ENCODE measurements at regions not wholly inside any gene's neighbourhood (a gene's known extent, or its start where the extent isn't known, plus 50 kb on each side); places are given as distances from the start of the nearest gene placed in this dataset.

DNA sequence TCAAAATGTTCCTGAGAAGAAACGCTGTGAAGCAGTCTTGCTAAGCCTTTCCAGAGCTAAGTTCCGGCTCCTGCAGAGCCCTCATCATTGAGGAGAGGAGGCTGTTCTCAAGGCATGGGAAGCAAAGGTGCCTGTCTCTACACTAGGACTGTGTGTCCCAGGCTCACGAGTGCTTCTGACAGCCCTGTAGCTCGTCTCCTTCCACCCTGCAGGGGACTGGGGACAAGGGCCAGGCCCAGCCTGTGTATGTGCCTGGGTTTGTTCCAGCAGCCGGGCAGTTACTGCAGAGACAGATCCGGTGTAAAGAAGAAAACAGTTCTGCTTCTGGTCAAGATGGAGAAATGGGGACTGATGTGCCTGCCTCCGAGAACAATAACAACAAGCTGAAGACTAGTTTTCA, 156.0 kb downstream of the ENGASE start:
- Histone ChIP-seq H4K20me1 (replicated peaks; ENCODE audit: control insufficient read depth, extremely low read depth, insufficient read depth, low read length) (no peaks in the 10 kb centered on the region), H3K4me1 (ENCODE audit: control insufficient read depth, extremely low read depth, insufficient read depth, low read length) (no peaks in the 10 kb centered on the region), H3K9ac (replicated peaks; ENCODE audit: extremely low read depth, insufficient read depth, low read length) (no peak overlapping the region), H3K27ac (ENCODE audit: insufficient read depth, low read depth, low read length) (no peak overlapping the region), H3K36me3 (ENCODE audit: control insufficient read depth in 2 of 2, extremely low read depth in 1 of 2, insufficient read depth in 2 of 2, low read length in 2 of 2) (no peaks in the 10 kb centered on the region), H3K9me1 (replicated peaks; ENCODE audit: control insufficient read depth, extremely low read depth, insufficient read depth, low read length) (no peaks in the 10 kb centered on the region), H3K9me3 (replicated peaks; ENCODE audit: control insufficient read depth, insufficient read depth, low read length) (no peaks in the 10 kb centered on the region), H3K27me3 (ENCODE audit: control insufficient read depth in 2 of 2, insufficient read depth in 2 of 2, low read length in 2 of 2) (no peaks in the 10 kb centered on the region), H3K4me2 (ENCODE audit: insufficient read depth, low read length) (no peak overlapping the region), H3K4me3 (replicated peaks in 1 of 3; ENCODE audit: insufficient read depth in 1 of 3, low read depth in 1 of 3, low read length in 3 of 3) (no peak overlapping the region), H3K79me2 (ENCODE audit: control insufficient read depth, insufficient read depth, low read length) (no peaks in the 10 kb centered on the region), H2AFZ (ENCODE audit: low read depth, low read length) (no peak overlapping the region)
- no peak for DNase-seq (ENCODE audit: low read depth, low spot score)
- intact Hi-C loops (cut with micrococcal nuclease) (no loop called here), dilution Hi-C loops (cut with MboI; ENCODE audit: extremely low pct_ligation_motif_present, low sequenced_read_pairs) (no loop called here)
- TF ChIP-seq GATA2 (IDR thresholded peaks at IDR 0.05; ENCODE audit: insufficient read depth, insufficient read length, low read depth, low read length) (no peak), EZH2 (IDR thresholded peaks at IDR 0.05; ENCODE audit: borderline replicate concordance, low read depth, low read length, severe bottlenecking) (no peak), POLR2AphosphoS5 (IDR thresholded peaks at IDR 0.05; ENCODE audit: insufficient read depth, low read depth, low read length) (no peak), FOS (IDR thresholded peaks at IDR 0.05; ENCODE audit: borderline replicate concordance, insufficient read depth, low read length) (no peak), POLR2A (IDR thresholded peaks at IDR 0.05; ENCODE audit: low read depth, low read length) (no peak), MYC (IDR thresholded peaks at IDR 0.05; ENCODE audit: low read depth, low read length) (no peak)
- TF ChIP-seq, protein P1, sequence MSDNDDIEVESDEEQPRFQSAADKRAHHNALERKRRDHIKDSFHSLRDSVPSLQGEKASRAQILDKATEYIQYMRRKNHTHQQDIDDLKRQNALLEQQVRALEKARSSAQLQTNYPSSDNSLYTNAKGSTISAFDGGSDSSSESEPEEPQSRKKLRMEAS (IDR thresholded peaks at IDR 0.05; ENCODE audit: insufficient read depth, insufficient read length) = no peak
- CTCF ChIA-PET = no interaction called here
- FAIRE-seq = no peak
- no TSS peak for BruUV-seq (replicated peaks)
- POLR2A ChIA-PET = no interaction called here

DNA sequence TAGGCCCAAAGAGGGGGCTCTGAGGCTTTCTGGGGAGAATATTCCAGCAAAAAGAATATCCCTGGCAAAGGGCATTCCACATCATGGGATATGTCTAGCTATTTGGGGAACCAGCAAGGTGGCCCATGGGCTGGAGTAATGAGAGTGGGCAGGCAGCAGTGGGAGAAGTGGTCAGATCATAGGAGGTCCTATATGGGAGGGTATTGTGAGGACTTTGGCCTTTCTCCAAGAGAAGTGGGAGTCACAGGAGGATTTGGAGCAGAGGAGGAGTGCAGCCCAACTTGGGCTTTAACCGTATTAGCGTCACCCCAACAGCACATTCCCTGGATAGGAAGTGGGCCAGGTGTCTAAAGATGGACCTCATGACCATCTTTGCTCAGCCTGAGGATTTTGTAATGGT, 151.4 kb downstream of the ENGASE start:
- H4K20me1 ChIP-seq (replicated peaks; ENCODE audit: control insufficient read depth, extremely low read depth, insufficient read depth, low read length) = no peaks in the 10 kb centered on the region
- ChIA-PET POLR2A (no interaction called here), CTCF (no interaction called here)
- H3K4me3 ChIP-seq (replicated peaks in 1 of 3; ENCODE audit: insufficient read depth in 1 of 3, low read depth in 1 of 3, low read length in 3 of 3) = no peak overlapping the region
- TF ChIP-seq MYC (IDR thresholded peaks at IDR 0.05; ENCODE audit: low read depth, low read length) = no peak
- dilution Hi-C loops (cut with MboI; ENCODE audit: extremely low pct_ligation_motif_present, low sequenced_read_pairs) (no loop called here), intact Hi-C loops (cut with micrococcal nuclease) (no loop called here)
- H3K9me3 ChIP-seq (replicated peaks; ENCODE audit: control insufficient read depth, insufficient read depth, low read length) = no peaks in the 10 kb centered on the region
- FAIRE-seq (no peak), DNase-seq (ENCODE audit: low read depth, low spot score) (no peak)
- no peaks in the 10 kb centered on the region for H3K36me3 ChIP-seq (ENCODE audit: control insufficient read depth in 2 of 2, extremely low read depth in 1 of 2, insufficient read depth in 2 of 2, low read length in 2 of 2)
- H3K4me1 ChIP-seq (ENCODE audit: control insufficient read depth, extremely low read depth, insufficient read depth, low read length) = no peaks in the 10 kb centered on the region
- H3K9me1 ChIP-seq (replicated peaks; ENCODE audit: control insufficient read depth, extremely low read depth, insufficient read depth, low read length) = no peaks in the 10 kb centered on the region
- no TSS peak for BruUV-seq (replicated peaks)
- H3K9ac ChIP-seq (replicated peaks; ENCODE audit: extremely low read depth, insufficient read depth, low read length) = no peak overlapping the region
- no peak overlapping the region for H3K4me2 ChIP-seq (ENCODE audit: insufficient read depth, low read length)
- H3K27ac ChIP-seq (ENCODE audit: insufficient read depth, low read depth, low read length) = no peak overlapping the region
- H3K79me2 ChIP-seq (ENCODE audit: control insufficient read depth, insufficient read depth, low read length) = no peaks in the 10 kb centered on the region
- H3K27me3 ChIP-seq (ENCODE audit: control insufficient read depth in 2 of 2, insufficient read depth in 2 of 2, low read length in 2 of 2) = no peaks in the 10 kb centered on the region
- no peak overlapping the region for H2AFZ ChIP-seq (ENCODE audit: low read depth, low read length)
